GM23248 (cell line): ENCODE measurements at regions not wholly inside any gene's neighbourhood (a gene's known extent, or its start where the extent isn't known, plus 50 kb on each side); places are given as distances from the start of the nearest gene placed in this dataset.
"Not testable (repeated sequence)": the region's sequence is repeated elsewhere in the genome, so short reads cannot be mapped to it uniquely, and the experiment has no call there.

Experiments
- DNase-seq: peaks from one replicate; pipeline ENCODE4 v3.0.0-alpha.2; 2015
- H2AFZ ChIP-seq: fragments of 200-600 bp; sonication (generic); 2 replicates; pipeline ENCODE4 v1.6.1; 2016; ENCODE audit warnings: antibody characterized with exemption
- H3F3A ChIP-seq: fragments of 200-600 bp; sonication (generic); 2 replicates; pipeline ENCODE4 v1.6.1; 2016; ENCODE audit warnings: mild to moderate bottlenecking, antibody characterized with exemption, mixed run types; ENCODE audit not compliant: insufficient read depth
- H3K27ac ChIP-seq: fragments of 200-600 bp; sonication (generic); 2 replicates; pipeline ENCODE4 v1.5.1; 2016; ENCODE audit warnings: mild to moderate bottlenecking
- H3K27me3 ChIP-seq: fragments of 200-600 bp; sonication (generic); replicated peaks from 2 replicates; pipeline ENCODE4 v1.6.1; 2016; ENCODE audit warnings: mild to moderate bottlenecking; ENCODE audit not compliant: insufficient read depth
- H3K36me3 ChIP-seq: fragments of 200-600 bp; sonication (generic); 2 replicates; pipeline ENCODE4 v1.6.1; 2016; ENCODE audit warnings: low read depth, mild to moderate bottlenecking
- H3K4me1 ChIP-seq: fragments of 200-600 bp; sonication (generic); 2 replicates; pipeline ENCODE4 v1.6.1; 2016; ENCODE audit warnings: mild to moderate bottlenecking; ENCODE audit not compliant: insufficient read depth
- H3K4me2 ChIP-seq: fragments of 200-600 bp; sonication (generic); one replicate; pipeline ENCODE4 v1.6.1; 2016; ENCODE audit warnings: mild to moderate bottlenecking; ENCODE audit not compliant: unreplicated experiment
- H3K4me3 ChIP-seq: fragments of 200-600 bp; sonication (generic); 2 replicates; pipeline ENCODE4 v1.5.1; 2016; ENCODE audit warnings: mild to moderate bottlenecking
- H3K79me2 ChIP-seq: fragments of 200-600 bp; sonication (generic); 2 replicates; pipeline ENCODE4 v1.6.1; 2016; ENCODE audit warnings: mild to moderate bottlenecking; ENCODE audit not compliant: insufficient read depth
- H3K9ac ChIP-seq: fragments of 200-600 bp; sonication (generic); 2 replicates; pipeline ENCODE4 v1.6.1; 2016; ENCODE audit warnings: mild to moderate bottlenecking
- H3K9me2 ChIP-seq: fragments of 200-600 bp; sonication (generic); 2 replicates; pipeline ENCODE4 v1.6.1; 2016; ENCODE audit warnings: mixed run types, mild to moderate bottlenecking, moderate library complexity; ENCODE audit not compliant: insufficient read depth
- H3K9me3 ChIP-seq: fragments of 200-600 bp; sonication (generic); one replicate; pipeline ENCODE4 v1.6.1; 2017; ENCODE audit warnings: low read depth
- H4K20me1 ChIP-seq: fragments of 200-600 bp; sonication (generic); 2 replicates; pipeline ENCODE4 v1.6.0; 2016; ENCODE audit not compliant: insufficient read depth
- EZH2 ChIP-seq: fragments of 200-600 bp; sonication (generic); IDR thresholded peaks from 2 replicates; pipeline ENCODE4 v1.6.1; 2018; ENCODE audit warnings: antibody characterized with exemption, mild to moderate bottlenecking; ENCODE audit not compliant: insufficient read depth, poor library complexity, severe bottlenecking
- EZH2phosphoT487 ChIP-seq: fragments of 200-600 bp; sonication (generic); IDR thresholded peaks from 2 replicates; pipeline ENCODE4 v1.6.1; 2018; ENCODE audit warnings: antibody characterized with exemption, moderate library complexity, mild to moderate bottlenecking, low read depth; ENCODE audit not compliant: insufficient read depth
- WGBS, 2 experiments: methylation state at CpG; one replicate each; pipeline ENCODE4 v1.1.6; 2015 to 2017; ENCODE audit warnings: low lambda C conversion rate in 2 of 2, low coverage in 1 of 2; ENCODE audit errors: missing lambda C conversion rate in 2 of 2; 5-methylcytosine and 5-hydroxymethylcytosine counted together
- in situ Hi-C: fragments of 300-500 bp; cut with MboI; formaldehyde crosslinking; loops from 2 replicates; pipeline ENCODE4 v1.15.0; 2020

- Histone ChIP-seq H3K27ac (no peak overlapping the region), H3K79me2 (no peaks in the 10 kb centered on the region), H3K4me2 (no peak overlapping the region), H4K20me1 (no peaks in the 10 kb centered on the region), H3K4me1 (peaks cover 6% of the 10 kb centered on the region; the same call in 1 of the 2 replicates), H3K27me3 (peaks cover 19% of the 10 kb centered on the region), H3K9me2 (no peaks in the 10 kb centered on the region), H3K4me3 (no peak overlapping the region), H3K9ac (no peak overlapping the region), H3F3A (peaks cover 11% of the 10 kb centered on the region; the same call in 1 of the 2 replicates), H2AFZ (no peak overlapping the region), H3K9me3 (no peaks in the 10 kb centered on the region), H3K36me3 (no peaks in the 10 kb centered on the region)
- WGBS, 2 experiments = 39 to 50% methylated on average over 2 of the region's 2 CpGs
- in situ Hi-C loops = no loop called here
- DNase-seq = peak; percentile 9
- TF ChIP-seq EZH2 (no peak), EZH2phosphoT487 (no peak)
Observed at GRCh38 chr3:71926262-71926600, 141.3 kb upstream of the PROK2 start.

- DNase-seq, H4K20me1 ChIP-seq, H3K4me1 ChIP-seq, H3K9me2 ChIP-seq, in situ Hi-C loops, H3K36me3 ChIP-seq, H3K4me3 ChIP-seq, H3K27ac ChIP-seq, H3K9ac ChIP-seq, H3K79me2 ChIP-seq, H3K4me2 ChIP-seq, H2AFZ ChIP-seq, H3K9me3 ChIP-seq: not testable (repeated sequence)
- peaks cover 11% of the 10 kb centered on the region; the same call in 1 of the 2 replicates for H3F3A ChIP-seq
- WGBS, 2 experiments = 74 to 75% methylated on average over 13 of the region's 13 CpGs
- peaks cover 19% of the 10 kb centered on the region for H3K27me3 ChIP-seq
Observed at GRCh38 chr3:71925511-71926261, 140.7 kb upstream of the PROK2 start.

- 67 to 71% methylated on average over 2 of the region's 2 CpGs for WGBS, 2 experiments
- Histone ChIP-seq H4K20me1 (no peaks in the 10 kb centered on the region), H2AFZ (no peak overlapping the region), H3K4me1 (peaks cover under 1% of the 10 kb centered on the region; the same call in 1 of the 2 replicates), H3K27me3 (peaks cover 19% of the 10 kb centered on the region), H3K9me2 (no peaks in the 10 kb centered on the region), H3K9ac (no peak overlapping the region), H3K27ac (no peak overlapping the region), H3K36me3 (no peaks in the 10 kb centered on the region), H3F3A (peaks cover 2% of the 10 kb centered on the region; the same call in 1 of the 2 replicates), H3K4me3 (no peak overlapping the region), H3K79me2 (no peaks in the 10 kb centered on the region), H3K9me3 (no peaks in the 10 kb centered on the region), H3K4me2 (no peak overlapping the region)
- in situ Hi-C loops = no loop called here
- TF ChIP-seq EZH2phosphoT487 = no peak
- no peak for TF ChIP-seq EZH2
- no peak for DNase-seq
Observed at GRCh38 chr3:71924721-71925120, 139.8 kb upstream of the PROK2 start.

GRCh38 chr3:71921036-71921435 is 136.1 kb upstream of the PROK2 start:
- no peak for TF ChIP-seq EZH2
- no peak for TF ChIP-seq EZH2phosphoT487
- no peak overlapping the region for H3K27ac ChIP-seq
- peaks cover 19% of the 10 kb centered on the region for H3K27me3 ChIP-seq
- WGBS, 2 experiments = 63 to 82% methylated on average over 1 of the region's 1 CpG
- H3K4me1 ChIP-seq = no peaks in the 10 kb centered on the region
- H3K9ac ChIP-seq = no peak overlapping the region
- in situ Hi-C loops = no loop called here
- no peak overlapping the region for H2AFZ ChIP-seq
- H3K9me3 ChIP-seq = no peaks in the 10 kb centered on the region
- H3K9me2 ChIP-seq = no peaks in the 10 kb centered on the region
- DNase-seq = no peak
- no peak overlapping the region for H3K4me3 ChIP-seq
- H4K20me1 ChIP-seq = no peaks in the 10 kb centered on the region
- no peaks in the 10 kb centered on the region for H3K36me3 ChIP-seq
- no peaks in the 10 kb centered on the region for H3F3A ChIP-seq
- H3K4me2 ChIP-seq = no peak overlapping the region
- no peaks in the 10 kb centered on the region for H3K79me2 ChIP-seq
